Kidney (tissue), 10 donors: ENCODE measurements at regions not wholly inside any gene's neighbourhood (a gene's known extent, or its start where the extent isn't known, plus 50 kb on each side); places are given as distances from the start of the nearest gene placed in this dataset.
"Not testable (repeated sequence)": the region's sequence is repeated elsewhere in the genome, so short reads cannot be mapped to it uniquely, and the experiment has no call there.

ENCODE experiments used
- DNase-seq, 5 donors: peaks; one replicate each; pipeline ENCODE4 v3.0.0-alpha.2; 2013 to 2020
- FAIRE-seq: peaks from 2 replicates; lab custom pipeline; 2012; peaks lifted over from hg19 to GRCh38; lab: Jason Lieb, UNC
- H3K27ac ChIP-seq, 2 donors: one replicate each; pipeline ENCODE4 v1.7.0; 2013; ENCODE audit warnings: low read depth in 2 of 2, low read length in 2 of 2, inconsistent platforms in 1 of 2
- H3K27me3 ChIP-seq: one replicate; pipeline ENCODE4 v1.7.1; 2013; ENCODE audit warnings: low read length, inconsistent platforms; ENCODE audit not compliant: control insufficient read depth, insufficient read depth
- H3K36me3 ChIP-seq, 3 donors: one replicate each; pipeline versions ENCODE4 v1.7.0 to v1.7.1; 2013; ENCODE audit warnings: low read length in 3 of 3, control low read depth in 1 of 3, inconsistent platforms in 1 of 3; ENCODE audit not compliant: insufficient read depth in 3 of 3, control insufficient read depth in 2 of 3
- H3K4me1 ChIP-seq, 3 donors: one replicate each; pipeline versions ENCODE4 v1.7.0 to v1.7.1; 2013; ENCODE audit warnings: low read length in 3 of 3, inconsistent platforms in 1 of 3, low read depth in 1 of 3; ENCODE audit not compliant: control insufficient read depth in 2 of 3, insufficient read depth in 2 of 3
- H3K4me3 ChIP-seq, 3 donors: one replicate each; pipeline versions ENCODE4 v1.7.0 to v1.8.1; 2013; ENCODE audit warnings: low read length in 3 of 3, control low read depth in 1 of 3, inconsistent platforms in 1 of 3
- H3K9ac ChIP-seq, 3 donors: one replicate each; pipeline versions ENCODE4 v1.7.0 to v1.7.1; 2013; ENCODE audit warnings: low read length in 3 of 3, control low read depth in 1 of 3, inconsistent platforms in 1 of 3
- H3K9me3 ChIP-seq, 3 donors: one replicate each; pipeline versions ENCODE4 v1.7.0 to v1.7.1; 2013; ENCODE audit warnings: low read length in 3 of 3, control low read depth in 1 of 3, inconsistent platforms in 1 of 3; ENCODE audit not compliant: control insufficient read depth in 2 of 3, insufficient read depth in 1 of 3
- intact Hi-C: fragments of 100-400 bp; cut with DNase I; formaldehyde crosslinking; loops from one replicate; pipeline ENCODE4 v1.11.1; 2022
- donor health status: control.
- donor health status: control.
- donor health status: DM: yes; HTN: yes; CAD: no.
- donor health status: Normal renal cell carcinoma (clear cell type).

- H3K27me3 ChIP-seq, H3K36me3 ChIP-seq, H3K9me3 ChIP-seq, FAIRE-seq, H3K27ac ChIP-seq, H3K4me3 ChIP-seq, H3K9ac ChIP-seq, intact Hi-C loops, H3K4me1 ChIP-seq: not testable (repeated sequence)
- DNase-seq, result peak in 1 of 5 donors; percentile 18
These were observed 5384.4 kb upstream of the TPTE start for GRCh38 chr21:5137006-5137405.

GRCh38 chr21:5138687-5139086, 5382.7 kb upstream of the TPTE start:
- DNase-seq, result peak in 1 of 5 donors; percentile 9
- not testable (repeated sequence) for H3K27ac ChIP-seq

GRCh38 chr21:5139528-5139927, 5381.9 kb upstream of the TPTE start:
- H3K4me3 ChIP-seq, DNase-seq, H3K27me3 ChIP-seq, H3K4me1 ChIP-seq, intact Hi-C loops, H3K9ac ChIP-seq, FAIRE-seq, H3K9me3 ChIP-seq, H3K27ac ChIP-seq, H3K36me3 ChIP-seq: not testable (repeated sequence)

More at GRCh38 chr21:5138687-5139086, 5382.7 kb upstream of the TPTE start:
- FAIRE-seq, H3K9me3 ChIP-seq, H3K9ac ChIP-seq, intact Hi-C loops, H3K36me3 ChIP-seq, H3K4me1 ChIP-seq, H3K4me3 ChIP-seq, H3K27me3 ChIP-seq: not testable (repeated sequence)

- H3K9me3 ChIP-seq, H3K4me1 ChIP-seq, intact Hi-C loops, H3K27me3 ChIP-seq, H3K36me3 ChIP-seq, FAIRE-seq, H3K27ac ChIP-seq, H3K9ac ChIP-seq, H3K4me3 ChIP-seq: not testable (repeated sequence)
- peak in 1 of 5 donors; percentile 4 for DNase-seq
These were observed 5378.4 kb upstream of the TPTE start for GRCh38 chr21:5143011-5143410.

- H3K27ac ChIP-seq, H3K27me3 ChIP-seq, intact Hi-C loops, FAIRE-seq, H3K4me1 ChIP-seq, H3K4me3 ChIP-seq, H3K9me3 ChIP-seq, H3K36me3 ChIP-seq, H3K9ac ChIP-seq: not testable (repeated sequence)
- DNase-seq, result peak in 1 of 5 donors; percentile 66
These were observed 5376.7 kb upstream of the TPTE start for GRCh38 chr21:5144731-5145130.

- H3K4me3 ChIP-seq, H3K4me1 ChIP-seq, intact Hi-C loops, H3K36me3 ChIP-seq, FAIRE-seq, H3K9ac ChIP-seq, H3K27me3 ChIP-seq, H3K27ac ChIP-seq, H3K9me3 ChIP-seq: not testable (repeated sequence)
- DNase-seq, result peak in 1 of 5 donors; percentile 26
These were observed 5373.7 kb upstream of the TPTE start for GRCh38 chr21:5147685-5148084.

GRCh38 chr21:5149222-5149621, 5372.2 kb upstream of the TPTE start:
- FAIRE-seq, intact Hi-C loops: not testable (repeated sequence)
- DNase-seq, result peak in 1 of 5 donors; percentile 2

GRCh38 chr21:5153842-5154640, 5367.3 kb upstream of the TPTE start:
- peak in 1 of 5 donors; percentile 70 for DNase-seq
- H3K4me1 ChIP-seq, FAIRE-seq, H3K27ac ChIP-seq, intact Hi-C loops, H3K9ac ChIP-seq, H3K9me3 ChIP-seq, H3K36me3 ChIP-seq, H3K27me3 ChIP-seq, H3K4me3 ChIP-seq: not testable (repeated sequence)

More at GRCh38 chr21:5149222-5149621, 5372.2 kb upstream of the TPTE start:
- H3K9ac ChIP-seq, H3K9me3 ChIP-seq, H3K27ac ChIP-seq, H3K4me3 ChIP-seq, H3K4me1 ChIP-seq, H3K36me3 ChIP-seq, H3K27me3 ChIP-seq: not testable (repeated sequence)
